Naive B cell (primary cell): ENCODE measurements at regions not wholly inside any gene's neighbourhood (a gene's known extent, or its start where the extent isn't known, plus 50 kb on each side); places are given as distances from the start of the nearest gene placed in this dataset.

Experiments
- ATAC-seq, 2 donors: fragments of 150-1000 bp; cut with Tn5 transposase; 2 replicates each; pipeline ENCODE4 v1.10.0; 2021; ENCODE audit warnings: low read depth in 2 of 2, mild to moderate bottlenecking in 2 of 2, moderate library complexity in 2 of 2
- DNase-seq: peaks from one replicate; pipeline ENCODE4 v3.0.0; 2022
- H3K27ac Mint-ChIP-seq, 6 donors: one replicate each; pipeline ENCODE4 v1.8.0; 2020 to 2022; ENCODE audit warnings: mild to moderate bottlenecking in 6 of 6, mixed read lengths in 6 of 6, moderate library complexity in 5 of 6, inconsistent platforms in 2 of 6
- H3K27me3 Mint-ChIP-seq, 3 donors: one replicate each; pipeline ENCODE4 v1.8.0; 2021 to 2022; ENCODE audit warnings: mixed read lengths in 3 of 3, mild to moderate bottlenecking in 1 of 3
- H3K36me3 Mint-ChIP-seq, 2 donors: one replicate each; pipeline ENCODE4 v1.8.0; 2020 to 2022; ENCODE audit warnings: mixed read lengths in 2 of 2, inconsistent platforms in 1 of 2, mild to moderate bottlenecking in 1 of 2
- H3K4me1 Mint-ChIP-seq, 3 donors: one replicate each; pipeline ENCODE4 v1.8.0; 2020 to 2022; ENCODE audit warnings: mixed read lengths in 3 of 3, inconsistent platforms in 1 of 3, mild to moderate bottlenecking in 1 of 3, moderate library complexity in 1 of 3
- H3K4me3 Mint-ChIP-seq, 8 donors: one replicate each; pipeline ENCODE4 v1.8.0; 2020 to 2022; ENCODE audit warnings: mild to moderate bottlenecking in 8 of 8, mixed read lengths in 8 of 8, moderate library complexity in 8 of 8, inconsistent platforms in 2 of 8
- H3K9me3 Mint-ChIP-seq, 7 donors: one replicate each; pipeline ENCODE4 v1.8.0; 2020 to 2022; ENCODE audit warnings: mixed read lengths in 7 of 7, mild to moderate bottlenecking in 5 of 7, inconsistent platforms in 2 of 7, moderate library complexity in 1 of 7

- no peak for DNase-seq
- Mint-ChIP-seq H3K4me3 (no peak overlapping the region), H3K4me1 (peaks cover 0 to 2% (median 0%) of the 10 kb centered on the region in 3 donors), H3K27me3 (no peaks in the 10 kb centered on the region), H3K9me3 (no peaks in the 10 kb centered on the region), H3K36me3 (no peaks in the 10 kb centered on the region), H3K27ac (peak overlapping the region in 1 of 6 donors; percentile 13)
- no peak for ATAC-seq
Measured at GRCh38 chr1:193426061-193426460, 239.6 kb upstream of the B3GALT2 start.

- no peak for DNase-seq
- peaks cover 11 to 19% (median 19%) of the 10 kb centered on the region in 3 donors for H3K4me1 Mint-ChIP-seq
- H3K27ac Mint-ChIP-seq, result peak overlapping the region in 3 of 6 donors; percentile 10 to 82 (median 62)
- ATAC-seq, result no peak
- H3K27me3 Mint-ChIP-seq, result no peaks in the 10 kb centered on the region
- no peak overlapping the region for H3K4me3 Mint-ChIP-seq
- no peaks in the 10 kb centered on the region for H3K36me3 Mint-ChIP-seq
- H3K9me3 Mint-ChIP-seq, result no peaks in the 10 kb centered on the region
Measured at GRCh38 chr1:193421487-193421886, 235.1 kb upstream of the B3GALT2 start.

GRCh38 chr1:193419295-193419694 lies 232.9 kb upstream of the B3GALT2 start:
- ATAC-seq (no peak), DNase-seq (no peak)
- Mint-ChIP-seq H3K4me1 (peaks cover 20 to 30% (median 29%) of the 10 kb centered on the region in 3 donors), H3K9me3 (peaks cover 0 to 2% (median 0%) of the 10 kb centered on the region in 7 donors), H3K4me3 (peak overlapping the region in 3 of 8 donors; percentile 73 to 86 (median 74)), H3K36me3 (no peaks in the 10 kb centered on the region), H3K27me3 (no peaks in the 10 kb centered on the region), H3K27ac (peak overlapping the region in 2 of 6 donors; percentile 46 to 77)

DNA sequence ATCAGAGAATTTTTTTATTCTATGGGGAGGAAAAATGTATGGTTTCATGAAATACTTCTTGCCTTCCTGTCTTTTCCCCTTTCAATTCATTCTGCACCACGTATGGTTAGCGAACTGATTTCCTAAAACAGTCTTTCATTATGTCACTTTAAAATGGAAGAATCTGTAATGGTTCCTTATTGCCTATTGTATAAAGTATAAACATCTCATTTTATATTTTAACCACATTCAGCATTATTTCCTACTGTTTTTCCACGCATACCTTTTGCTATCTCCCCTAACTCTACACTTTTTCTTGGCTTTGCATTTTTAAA lies 232.3 kb upstream of the B3GALT2 start:
- DNase-seq (no peak), ATAC-seq (no peak)
- peak overlapping the region; percentile 1 to 78 (median 40) for H3K27ac Mint-ChIP-seq
- no peaks in the 10 kb centered on the region for H3K27me3 Mint-ChIP-seq
- no peaks in the 10 kb centered on the region for H3K36me3 Mint-ChIP-seq
- peaks cover 0 to 2% (median 0%) of the 10 kb centered on the region in 7 donors for H3K9me3 Mint-ChIP-seq
- H3K4me3 Mint-ChIP-seq, result peak overlapping the region; percentile 50 to 89 (median 74)
- H3K4me1 Mint-ChIP-seq, result peaks cover 20 to 30% (median 29%) of the 10 kb centered on the region in 3 donors

DNA sequence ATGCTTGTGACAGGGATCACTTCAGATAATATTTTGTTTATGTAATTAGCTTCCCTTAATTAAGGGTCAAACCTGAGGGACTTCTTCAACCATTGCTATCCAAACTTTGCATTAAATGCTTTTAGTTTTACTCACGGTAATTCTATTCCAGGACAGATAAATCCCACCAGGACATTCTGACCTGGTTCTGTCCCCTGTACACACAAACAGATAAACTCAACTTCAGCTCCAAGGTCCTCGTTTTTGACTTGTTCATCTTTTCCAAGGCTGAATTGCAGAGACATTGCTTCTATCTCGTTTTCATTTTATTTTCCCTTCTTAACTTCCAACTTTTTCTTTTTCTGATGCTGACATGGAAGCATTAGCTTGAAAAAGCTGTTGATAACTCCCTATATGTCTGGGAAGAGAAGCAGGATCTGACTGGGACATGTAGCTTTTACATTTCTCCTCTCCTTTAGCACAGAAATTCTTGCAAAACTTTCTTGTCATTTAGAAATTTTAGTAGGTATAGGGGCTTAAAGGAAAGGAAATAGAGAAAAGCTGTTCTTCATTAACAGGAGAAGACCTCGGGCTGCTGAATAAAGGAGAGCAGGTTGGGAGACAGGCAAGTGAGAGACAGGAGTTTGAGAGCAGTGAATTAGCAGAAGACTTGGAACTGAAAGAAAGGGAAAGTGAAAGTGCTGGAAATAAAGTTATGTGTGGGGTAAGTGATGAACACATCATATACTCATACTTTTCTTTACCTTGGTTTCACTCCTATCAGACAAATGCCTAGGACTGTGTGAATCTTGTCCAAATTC lies 231.7 kb upstream of the B3GALT2 start:
- Mint-ChIP-seq H3K9me3 (peaks cover 0 to 3% (median 0%) of the 10 kb centered on the region in 7 donors), H3K4me1 (peaks cover 20 to 30% (median 29%) of the 10 kb centered on the region in 3 donors), H3K36me3 (no peaks in the 10 kb centered on the region), H3K27ac (peak overlapping the region; percentile 1 to 90 (median 67)), H3K4me3 (peak overlapping the region; percentile 53 to 89 (median 74)), H3K27me3 (no peaks in the 10 kb centered on the region)
- DNase-seq, result peak; percentile 24
- peak; percentile 57 to 62 for ATAC-seq

GRCh38 chr1:193417403-193417802 lies 231.0 kb upstream of the B3GALT2 start:
- H3K4me1 Mint-ChIP-seq, result peaks cover 20 to 30% (median 29%) of the 10 kb centered on the region in 3 donors
- ATAC-seq (peak; percentile 84 to 86), DNase-seq (peak; percentile 27)
- peak overlapping the region in 5 of 8 donors; percentile 53 to 86 (median 55) for H3K4me3 Mint-ChIP-seq
- H3K27me3 Mint-ChIP-seq, result no peaks in the 10 kb centered on the region
- peak overlapping the region in 5 of 6 donors; percentile 10 to 90 (median 64) for H3K27ac Mint-ChIP-seq
- no peaks in the 10 kb centered on the region for H3K36me3 Mint-ChIP-seq
- peaks cover 0 to 3% (median 0%) of the 10 kb centered on the region in 7 donors for H3K9me3 Mint-ChIP-seq

GRCh38 chr1:193416226-193417024 lies 230.0 kb upstream of the B3GALT2 start:
- ATAC-seq (no peak), DNase-seq (no peak)
- Mint-ChIP-seq H3K4me1 (peaks cover 20 to 30% (median 29%) of the 10 kb centered on the region in 3 donors), H3K27me3 (no peaks in the 10 kb centered on the region), H3K36me3 (no peaks in the 10 kb centered on the region), H3K9me3 (peaks cover 0 to 3% (median 0%) of the 10 kb centered on the region in 7 donors), H3K4me3 (peak overlapping the region in 1 of 8 donors; percentile 32), H3K27ac (peak overlapping the region in 5 of 6 donors; percentile 0 to 84 (median 12))

DNA sequence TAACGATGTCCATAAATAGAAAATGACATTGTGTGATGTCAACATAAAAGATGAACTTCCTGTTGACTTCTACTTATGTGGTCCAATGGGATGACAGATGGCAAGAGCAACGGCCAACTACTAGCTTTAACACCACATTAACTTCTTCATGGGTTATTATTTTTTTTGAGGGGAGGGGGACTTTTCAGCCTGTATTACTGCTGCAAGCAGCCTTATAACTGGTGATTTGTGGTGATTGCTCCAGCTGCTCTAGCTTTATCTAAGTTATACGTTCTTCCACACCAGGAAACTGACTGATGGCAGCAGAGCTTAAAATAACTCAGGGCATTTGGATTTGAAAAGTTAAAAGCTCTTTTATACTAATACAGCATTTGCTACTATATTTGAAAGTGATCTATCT lies 228.8 kb upstream of the B3GALT2 start:
- H3K4me3 Mint-ChIP-seq, result no peak overlapping the region
- no peak for DNase-seq

DNA sequence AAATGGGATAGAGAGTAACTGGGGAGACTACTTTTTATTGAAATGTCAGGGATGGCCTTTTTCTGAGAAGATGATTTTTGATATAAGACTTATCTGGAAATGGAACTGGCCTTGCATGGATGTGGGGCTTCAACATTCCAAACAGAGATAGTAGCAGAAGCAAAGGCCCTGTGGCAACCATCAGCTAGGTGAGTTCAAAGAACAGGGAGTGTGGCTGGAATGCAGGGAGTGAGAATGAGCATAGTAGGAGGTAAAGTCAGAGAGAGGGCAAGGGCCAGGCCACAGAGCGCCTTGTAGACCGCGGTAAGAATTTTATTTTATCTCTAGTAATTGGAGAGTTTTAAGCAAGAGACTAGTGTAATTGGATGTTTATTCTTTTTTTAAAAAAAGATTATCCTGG lies 227.0 kb upstream of the B3GALT2 start:
- peaks cover 0 to 3% (median 0%) of the 10 kb centered on the region in 7 donors for H3K9me3 Mint-ChIP-seq
- DNase-seq (no peak), ATAC-seq (no peak)
- no peak overlapping the region for H3K4me3 Mint-ChIP-seq
- no peaks in the 10 kb centered on the region for H3K27me3 Mint-ChIP-seq
- peak overlapping the region in 2 of 6 donors; percentile 9 to 88 for H3K27ac Mint-ChIP-seq
- peaks cover 20 to 26% (median 25%) of the 10 kb centered on the region in 3 donors for H3K4me1 Mint-ChIP-seq
- no peaks in the 10 kb centered on the region for H3K36me3 Mint-ChIP-seq

More for the DNA sequence above, 228.8 kb upstream of the B3GALT2 start:
- no peaks in the 10 kb centered on the region for H3K27me3 Mint-ChIP-seq
- H3K27ac Mint-ChIP-seq, result peak overlapping the region in 1 of 6 donors; percentile 37
- no peak for ATAC-seq
- H3K9me3 Mint-ChIP-seq, result peaks cover 0 to 3% (median 0%) of the 10 kb centered on the region in 7 donors
- H3K36me3 Mint-ChIP-seq, result no peaks in the 10 kb centered on the region
- H3K4me1 Mint-ChIP-seq, result peaks cover 20 to 30% (median 29%) of the 10 kb centered on the region in 3 donors

DNA sequence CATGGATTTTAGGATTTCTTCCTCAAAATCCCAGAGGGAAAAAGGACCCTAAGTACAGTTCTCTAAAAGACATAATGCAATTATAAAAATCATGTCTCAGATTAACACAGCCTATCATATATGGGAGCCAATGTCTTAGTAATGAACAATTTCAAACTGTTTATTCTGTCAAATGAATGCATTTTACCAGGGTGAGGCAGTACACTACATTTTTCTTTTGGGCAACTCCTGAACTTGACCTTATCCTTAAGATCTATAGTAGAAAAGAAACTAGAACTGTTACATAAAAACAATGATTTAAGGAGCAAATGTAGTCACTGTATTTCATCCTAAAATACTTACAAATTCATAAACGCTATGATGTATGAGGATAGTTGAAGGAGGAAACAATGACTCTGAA lies 226.3 kb upstream of the B3GALT2 start:
- no peak overlapping the region for H3K27ac Mint-ChIP-seq
- peaks cover 0 to 3% (median 0%) of the 10 kb centered on the region in 7 donors for H3K9me3 Mint-ChIP-seq
- H3K27me3 Mint-ChIP-seq, result no peaks in the 10 kb centered on the region
- no peaks in the 10 kb centered on the region for H3K36me3 Mint-ChIP-seq
- H3K4me1 Mint-ChIP-seq, result peaks cover 17 to 21% (median 19%) of the 10 kb centered on the region in 3 donors
- DNase-seq (no peak), ATAC-seq (no peak)
- H3K4me3 Mint-ChIP-seq, result no peak overlapping the region

DNA sequence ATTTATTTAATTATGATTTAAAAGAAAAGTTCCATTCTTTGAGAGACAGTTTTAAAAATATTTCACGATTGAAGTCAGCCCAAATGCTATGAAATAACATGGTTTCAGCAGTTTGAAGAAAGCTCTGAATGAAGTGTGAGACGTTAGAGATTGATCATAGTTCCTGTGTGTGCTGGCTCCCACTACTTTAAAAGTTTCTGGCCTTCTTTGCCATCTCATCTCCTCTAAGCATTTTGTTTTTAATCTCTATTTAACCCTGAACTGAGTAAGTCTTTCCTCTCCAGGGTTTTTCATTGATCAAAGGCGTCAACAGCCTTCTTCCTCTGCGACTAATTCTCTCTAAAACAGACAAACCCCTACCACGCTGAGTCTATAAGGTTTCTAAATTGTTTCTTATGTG lies 225.3 kb upstream of the B3GALT2 start:
- Mint-ChIP-seq H3K27me3 (no peaks in the 10 kb centered on the region), H3K9me3 (peaks cover 0 to 3% (median 0%) of the 10 kb centered on the region in 7 donors), H3K4me3 (no peak overlapping the region), H3K36me3 (no peaks in the 10 kb centered on the region), H3K4me1 (peaks cover 11 to 14% (median 12%) of the 10 kb centered on the region in 3 donors), H3K27ac (peak overlapping the region in 1 of 6 donors; percentile 4)
- ATAC-seq (no peak), DNase-seq (no peak)

- Mint-ChIP-seq H3K36me3 (no peaks in the 10 kb centered on the region), H3K4me3 (no peak overlapping the region), H3K4me1 (peaks cover 7 to 11% (median 7%) of the 10 kb centered on the region in 3 donors), H3K27ac (no peak overlapping the region), H3K27me3 (no peaks in the 10 kb centered on the region), H3K9me3 (peaks cover 0 to 3% (median 0%) of the 10 kb centered on the region in 7 donors)
- no peak for ATAC-seq
- no peak for DNase-seq
Measured at GRCh38 chr1:193411215-193411614, 224.8 kb upstream of the B3GALT2 start.

- Mint-ChIP-seq H3K4me1 (peaks cover 0 to 4% (median 0%) of the 10 kb centered on the region in 3 donors), H3K36me3 (no peaks in the 10 kb centered on the region), H3K27ac (no peak overlapping the region), H3K27me3 (no peaks in the 10 kb centered on the region), H3K9me3 (peaks cover 0 to 3% (median 0%) of the 10 kb centered on the region in 7 donors), H3K4me3 (no peak overlapping the region)
- ATAC-seq (no peak), DNase-seq (no peak)
Measured at GRCh38 chr1:193408782-193409293, 222.4 kb upstream of the B3GALT2 start.
